Right ventricle myocardium inferior (tissue), 1 donor: ENCODE measurements at regions not wholly inside any gene's neighbourhood (a gene's known extent, or its start where the extent isn't known, plus 50 kb on each side); places are given as distances from the start of the nearest gene placed in this dataset.
A peak's percentile ranks its signal among the peaks of the same experiment; 100 is the strongest.
"Not testable (repeated sequence)": the region's sequence is repeated elsewhere in the genome, so short reads cannot be mapped to it uniquely, and the experiment has no call there.

Source experiments
- ATAC-seq: fragments of 200-7000 bp; cut with Tn5 transposase; one replicate; pipeline ENCODE4 v1.9.1; 2020; ENCODE audit warnings: mild to moderate bottlenecking, moderate library complexity
- DNase-seq: peaks from one replicate; pipeline ENCODE4 v3.0.0; 2021; ENCODE audit errors: missing footprints
- intact Hi-C: fragments of 100-400 bp; cut with DNase I; formaldehyde crosslinking; loops from one replicate; pipeline ENCODE4 v1.11.0; 2022
- donor health status: DM: no; HTN: yes; CAD: no; lungs with severe emphysema.

DNA sequence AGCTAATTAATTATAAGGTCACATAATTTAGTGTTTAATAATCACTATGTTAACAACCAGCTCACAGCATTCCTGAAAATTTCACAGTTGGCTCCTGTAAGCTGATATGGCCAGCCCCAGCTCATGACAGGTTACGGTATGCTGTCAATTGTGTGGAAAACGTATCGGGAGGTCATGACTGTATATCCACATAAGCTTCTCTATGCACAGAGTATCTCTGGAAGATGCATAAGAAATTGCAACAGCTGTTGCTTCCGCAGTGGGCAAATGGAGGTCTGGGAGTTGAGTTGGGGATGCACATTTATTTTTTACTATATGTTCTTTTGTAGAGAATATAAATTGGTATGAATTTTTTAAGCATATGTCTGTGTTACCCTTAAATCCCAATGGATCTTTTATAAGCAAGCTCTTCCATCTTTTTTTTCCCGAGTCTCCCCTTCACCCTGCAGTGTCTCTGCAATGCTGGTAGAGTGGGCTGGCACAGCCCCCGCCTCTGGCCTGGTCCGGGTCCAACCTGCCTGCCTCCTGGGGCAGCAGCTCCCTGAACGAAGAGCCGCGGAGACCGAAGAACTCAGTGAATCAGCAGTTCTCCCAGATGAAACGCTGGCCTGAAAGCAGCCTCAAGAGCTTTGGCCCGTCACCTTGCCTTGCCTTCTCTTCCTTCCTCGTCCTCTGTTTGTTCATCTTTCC is 139.9 kb upstream of the CDYL start:
- peak; percentile 45 for DNase-seq
- intact Hi-C loops, result no loop called here
- no peak for ATAC-seq

DNA sequence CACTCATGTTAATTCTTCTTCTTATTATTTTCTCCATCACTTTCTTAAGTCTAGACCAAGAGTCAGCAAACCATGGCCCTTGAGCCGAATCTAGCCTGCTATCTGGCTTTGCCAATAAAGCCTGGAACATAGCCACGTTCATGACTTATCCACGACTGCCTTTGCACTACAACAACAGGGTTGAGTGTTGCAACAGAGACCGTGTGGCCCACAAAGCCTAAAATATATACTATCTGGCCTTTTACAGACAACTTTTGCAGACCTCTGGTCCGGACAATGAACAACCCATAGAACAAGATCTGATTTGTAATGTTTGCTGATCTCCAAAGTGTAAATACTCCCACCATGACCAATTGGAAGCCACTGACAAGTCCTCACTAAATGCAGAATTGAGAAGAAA is 140.5 kb upstream of the CDYL start:
- intact Hi-C loops, result no loop called here
- DNase-seq (peak; percentile 32), ATAC-seq (no peak)

DNA sequence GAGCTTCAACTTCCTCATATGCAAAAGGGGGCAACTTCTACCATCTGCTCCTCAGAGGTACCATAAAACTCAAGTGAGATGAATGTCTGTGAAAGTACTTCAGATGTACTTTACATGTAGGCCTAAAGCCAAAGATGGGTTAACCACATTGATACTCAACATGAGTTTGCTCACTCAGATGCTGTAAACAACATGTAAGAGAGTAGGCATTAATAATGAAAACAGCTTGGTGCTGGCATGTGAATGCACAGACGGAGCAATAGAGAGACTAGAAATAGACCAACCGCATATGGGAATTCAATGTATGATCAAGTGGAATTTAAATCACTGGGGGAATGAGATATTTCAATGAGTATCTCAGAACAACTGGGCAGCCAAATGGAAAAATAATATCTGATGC is 143.8 kb upstream of the CDYL start:
- DNase-seq (no peak), ATAC-seq (no peak)
- intact Hi-C loops, result no loop called here

DNA sequence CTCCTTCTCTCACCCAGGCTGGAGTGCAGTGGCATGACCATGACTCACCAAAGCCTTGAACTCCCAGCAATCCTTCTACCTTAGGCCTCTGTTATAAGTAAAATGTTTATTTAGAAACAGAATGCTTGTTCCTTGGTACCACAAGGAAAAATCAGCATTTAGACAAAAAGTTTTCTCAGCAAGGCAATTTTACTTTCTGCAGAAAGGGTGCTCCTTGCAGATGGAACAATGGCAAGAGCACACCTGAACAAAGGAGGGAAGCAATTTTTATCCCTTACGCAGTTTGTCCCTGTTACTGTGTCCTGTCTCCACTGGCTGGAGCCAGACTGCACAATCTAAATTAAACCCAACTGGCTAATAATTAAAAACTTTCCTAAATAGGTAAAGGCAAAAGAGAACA is 146.4 kb upstream of the CDYL start:
- DNase-seq, ATAC-seq, intact Hi-C loops: not testable (repeated sequence)

DNA sequence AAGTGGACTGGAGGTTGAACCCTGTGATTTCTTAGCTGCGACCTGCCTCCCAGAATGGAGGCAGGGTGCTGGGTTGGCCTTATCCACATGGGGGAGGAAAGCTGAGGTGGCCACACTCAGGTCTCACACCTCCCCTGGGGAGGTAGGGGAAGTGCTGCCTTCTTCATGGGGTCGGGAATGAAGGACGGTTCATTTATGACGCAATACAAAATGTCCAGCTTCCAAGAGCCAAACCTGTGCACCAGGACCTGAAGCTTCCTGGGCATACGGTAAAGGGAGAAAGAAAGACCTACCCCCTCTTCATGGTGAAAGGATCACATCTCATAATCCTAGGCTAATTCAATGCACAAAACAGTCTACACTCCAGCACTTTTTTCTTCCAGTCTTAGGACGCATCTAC is 150.6 kb upstream of the CDYL start:
- no peak for ATAC-seq
- intact Hi-C loops, result no loop called here

DNA sequence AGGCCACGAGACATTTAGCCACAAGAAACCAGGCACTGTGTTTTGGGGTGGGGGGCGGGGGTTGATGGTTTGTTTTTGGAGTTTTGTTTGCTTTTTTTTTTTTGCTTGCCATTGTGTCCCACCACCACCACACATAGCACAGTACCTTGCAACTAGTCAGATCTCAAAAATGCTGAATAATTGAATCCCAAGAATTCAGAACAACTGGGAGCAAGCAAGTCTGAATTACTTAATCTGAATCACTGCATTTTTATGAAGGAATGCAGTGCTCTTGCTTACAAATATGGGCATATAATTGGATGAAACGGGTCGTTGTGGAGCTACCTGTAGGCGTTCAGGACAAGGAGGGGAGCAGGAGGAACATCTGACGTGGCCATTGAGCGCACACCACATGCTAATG is 151.5 kb upstream of the CDYL start:
- ATAC-seq, result no peak
- intact Hi-C loops, result no loop called here
- no peak for DNase-seq

More for the DNA sequence above, 150.6 kb upstream of the CDYL start:
- no peak for DNase-seq

DNA sequence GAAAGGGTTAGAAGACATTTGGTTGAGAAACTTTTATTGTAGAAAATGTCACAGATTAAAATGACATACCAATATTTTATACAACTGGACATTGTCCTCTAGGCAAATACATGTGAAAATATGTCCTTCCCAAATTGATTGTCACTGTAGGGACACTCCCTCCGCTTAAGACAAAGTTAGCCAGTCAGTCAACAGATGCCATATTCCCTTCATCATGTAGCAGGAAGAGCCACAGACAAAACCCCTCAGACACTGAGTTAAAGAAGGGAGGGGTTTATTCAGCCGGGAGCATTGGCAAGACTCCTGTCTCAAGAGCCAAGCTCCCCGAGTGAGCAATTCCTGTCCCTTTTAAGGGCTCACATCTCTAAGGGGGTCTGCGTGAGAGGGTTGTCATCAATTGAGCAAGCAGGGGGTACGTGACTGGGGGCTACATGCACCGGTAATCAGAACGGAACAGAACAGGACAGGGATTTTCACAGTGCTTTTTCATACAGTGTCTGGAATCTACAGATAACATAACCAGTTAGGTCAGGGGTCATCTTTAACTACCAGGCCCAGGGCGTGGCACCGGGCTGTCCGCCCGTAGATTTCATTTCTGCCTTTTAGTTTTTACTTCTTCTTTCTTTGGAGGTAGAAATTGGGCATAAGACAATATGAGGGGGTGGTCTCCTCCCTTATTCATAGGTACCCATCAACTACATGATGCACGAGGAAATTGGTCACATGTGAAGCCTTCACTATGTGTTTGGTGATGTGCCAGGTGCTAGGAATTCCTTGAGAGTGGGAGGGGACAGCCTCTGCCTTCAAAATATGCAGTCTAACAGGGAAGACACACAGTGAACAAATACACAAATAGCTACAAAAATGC is 155.7 kb upstream of the CDYL start:
- ATAC-seq (no peak), DNase-seq (no peak)
- intact Hi-C loops, result no loop called here

DNA sequence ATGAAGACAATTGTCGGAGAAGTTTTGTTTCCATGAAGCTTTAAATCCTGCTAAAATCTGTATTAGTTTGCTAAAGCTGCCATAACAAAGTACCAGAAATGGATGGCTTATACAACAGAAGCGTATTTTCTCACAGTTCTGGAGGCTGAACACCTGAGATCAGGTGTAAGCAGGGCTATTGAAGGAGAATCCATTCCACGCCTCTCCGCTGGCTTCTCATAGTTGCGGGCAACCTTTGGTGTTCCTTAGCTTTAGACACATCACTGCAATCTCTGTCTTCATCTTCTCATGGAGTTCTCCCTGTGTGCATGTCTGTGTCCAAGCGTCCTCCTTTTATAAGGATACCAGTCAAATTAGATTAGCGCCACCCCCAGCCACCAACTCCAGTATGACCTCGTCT is 159.9 kb upstream of the CDYL start:
- ATAC-seq, result no peak
- intact Hi-C loops, result loop anchor here (10.0 kb wide), 1 partner anchor 152 kb away; no protein-coding TSS in a partner anchor
- DNase-seq, result no peak

DNA sequence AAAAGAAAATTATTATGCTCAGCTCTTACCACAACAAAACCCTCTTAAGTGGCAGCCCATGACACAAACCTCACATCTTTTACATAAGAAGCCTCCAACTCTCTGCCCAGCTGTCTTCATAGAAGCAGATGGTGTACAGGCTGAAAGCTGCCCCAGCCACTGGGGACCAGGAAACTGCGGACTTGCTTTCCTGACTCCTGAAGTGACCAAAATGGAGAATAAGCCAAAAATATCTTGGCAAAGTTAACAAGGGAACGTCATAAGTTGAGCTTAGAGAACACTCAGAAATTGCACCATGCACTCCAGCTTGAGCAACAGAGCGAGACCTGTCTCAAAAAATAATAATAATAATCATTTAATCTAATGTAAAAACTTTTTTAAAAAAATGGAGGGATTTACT is 160.3 kb upstream of the CDYL start:
- ATAC-seq (peak; percentile 86), DNase-seq (no peak)
- intact Hi-C loops, result loop anchor here (10.0 kb wide), 1 partner anchor 151 kb away; no protein-coding TSS in a partner anchor

DNA sequence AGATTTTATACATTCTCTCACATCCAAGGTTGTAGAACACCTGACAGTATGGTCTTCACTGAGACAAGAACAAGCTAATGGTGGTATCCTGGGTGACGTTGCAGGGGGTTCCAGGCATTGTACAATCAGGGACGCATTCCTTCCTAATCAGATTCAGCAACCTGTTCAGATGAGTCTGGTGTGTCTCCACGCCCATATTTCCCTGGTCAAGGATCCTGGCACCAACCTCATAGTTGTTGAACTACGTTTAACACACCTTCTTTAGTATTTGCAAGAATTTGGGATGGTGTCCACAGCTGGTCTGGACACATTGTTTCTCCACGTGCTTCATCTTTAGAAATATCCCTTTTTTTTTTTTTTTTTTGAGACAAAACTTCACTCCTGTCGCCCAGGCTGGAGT is 161.0 kb upstream of the CDYL start:
- DNase-seq (no peak), ATAC-seq (no peak)
- intact Hi-C loops, result loop anchor here (10.0 kb wide), 1 partner anchor 150 kb away; no protein-coding TSS in a partner anchor

DNA sequence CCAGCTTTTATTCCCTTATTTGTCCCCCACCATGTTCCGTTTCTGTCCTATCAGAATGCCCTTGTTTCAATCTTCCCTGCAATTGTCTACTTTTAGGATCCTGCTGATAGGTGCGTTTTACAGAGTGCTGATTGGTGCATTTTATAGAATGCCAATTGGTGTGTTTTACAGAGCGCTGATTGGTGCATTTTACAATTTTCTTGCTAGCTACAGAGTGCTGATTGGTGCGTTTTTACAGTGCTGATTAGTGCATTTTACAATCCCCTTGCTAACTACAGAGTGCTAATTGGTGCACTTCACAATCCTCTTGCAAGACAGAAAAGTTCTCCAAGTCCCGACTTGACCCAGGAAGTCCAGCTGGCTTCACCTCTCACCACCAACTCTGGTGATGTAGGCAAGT is 161.6 kb upstream of the CDYL start:
- intact Hi-C loops, result loop anchor here (5.0 to 10.0 kb wide), 2 partner anchors 150 to 257 kb away; no protein-coding TSS in a partner anchor
- ATAC-seq, result no peak
- DNase-seq, result no peak

DNA sequence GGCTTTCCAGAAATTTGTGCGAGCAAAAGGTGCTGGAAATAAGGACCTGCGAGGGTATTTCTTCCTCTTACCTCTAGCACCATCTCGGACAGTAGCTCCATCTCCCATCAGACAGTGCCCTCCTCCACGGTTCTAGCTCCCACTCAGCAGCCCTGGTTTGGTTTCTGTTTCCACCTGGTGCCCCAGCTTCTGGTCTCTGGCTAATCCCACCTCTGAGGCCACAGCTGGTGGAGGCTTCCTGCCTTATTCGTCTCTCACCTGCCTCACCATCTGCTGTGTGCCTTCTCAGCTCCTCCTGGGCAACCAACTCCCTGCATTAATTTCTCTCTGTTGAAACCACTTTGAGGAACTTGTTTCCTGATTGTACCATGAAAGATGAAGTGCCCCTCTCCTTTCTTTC is 162.4 kb upstream of the CDYL start:
- DNase-seq, result no peak
- intact Hi-C loops, result loop anchor here (5.0 to 10.0 kb wide), 2 partner anchors 149 to 256 kb away; no protein-coding TSS in a partner anchor
- ATAC-seq, result no peak

DNA sequence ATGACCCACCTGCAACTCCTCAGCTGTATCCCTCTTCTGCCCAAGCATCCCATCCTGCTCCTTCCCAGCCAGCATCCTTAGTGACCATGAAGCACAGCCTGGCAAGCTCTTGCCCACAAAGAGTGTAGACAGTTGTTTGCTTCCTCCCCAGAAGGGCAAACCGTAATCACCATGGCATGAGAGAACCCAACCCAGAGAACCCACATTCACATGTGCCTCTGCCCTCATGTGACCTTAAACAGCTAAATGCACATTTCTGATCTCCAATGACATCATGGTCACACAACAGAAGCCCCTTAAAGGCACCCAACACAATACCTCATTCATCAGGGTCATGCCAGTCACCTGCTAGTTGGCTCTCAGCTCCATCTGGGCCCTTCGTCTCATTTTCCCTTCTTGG is 162.8 kb upstream of the CDYL start:
- intact Hi-C loops, result loop anchor here (5.0 to 10.0 kb wide), 2 partner anchors 149 to 256 kb away; no protein-coding TSS in a partner anchor
- no peak for DNase-seq
- ATAC-seq, result no peak

DNA sequence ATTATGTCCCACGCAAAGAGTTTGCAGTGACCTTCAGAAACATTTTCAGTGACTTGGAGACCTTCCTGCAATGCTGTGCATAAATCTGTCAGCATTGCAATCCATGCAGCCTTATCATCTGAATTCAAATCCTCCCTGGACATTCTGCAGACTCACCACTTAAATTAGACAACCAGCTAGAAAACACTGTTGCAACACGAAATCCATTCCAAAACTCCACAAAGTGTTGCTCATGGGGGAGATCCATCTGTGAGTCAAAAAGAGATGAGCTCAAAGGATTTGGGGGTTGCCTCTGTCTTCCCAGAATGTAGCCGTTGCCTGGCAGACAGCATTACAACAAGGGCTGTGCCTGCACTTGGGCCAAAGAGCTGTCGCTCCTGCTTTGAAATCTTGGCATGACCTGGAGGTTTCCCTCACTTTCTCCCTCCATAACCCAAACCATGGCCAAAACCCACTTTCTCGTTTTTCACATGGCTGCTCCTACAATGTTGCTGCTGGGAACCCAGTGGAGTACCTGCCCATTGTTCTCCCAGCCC is 163.5 kb upstream of the CDYL start:
- no peak for DNase-seq
- ATAC-seq, result peak; percentile 61
- intact Hi-C loops, result loop anchor here (5.0 to 10.0 kb wide), 2 partner anchors 148 to 255 kb away; no protein-coding TSS in a partner anchor

DNA sequence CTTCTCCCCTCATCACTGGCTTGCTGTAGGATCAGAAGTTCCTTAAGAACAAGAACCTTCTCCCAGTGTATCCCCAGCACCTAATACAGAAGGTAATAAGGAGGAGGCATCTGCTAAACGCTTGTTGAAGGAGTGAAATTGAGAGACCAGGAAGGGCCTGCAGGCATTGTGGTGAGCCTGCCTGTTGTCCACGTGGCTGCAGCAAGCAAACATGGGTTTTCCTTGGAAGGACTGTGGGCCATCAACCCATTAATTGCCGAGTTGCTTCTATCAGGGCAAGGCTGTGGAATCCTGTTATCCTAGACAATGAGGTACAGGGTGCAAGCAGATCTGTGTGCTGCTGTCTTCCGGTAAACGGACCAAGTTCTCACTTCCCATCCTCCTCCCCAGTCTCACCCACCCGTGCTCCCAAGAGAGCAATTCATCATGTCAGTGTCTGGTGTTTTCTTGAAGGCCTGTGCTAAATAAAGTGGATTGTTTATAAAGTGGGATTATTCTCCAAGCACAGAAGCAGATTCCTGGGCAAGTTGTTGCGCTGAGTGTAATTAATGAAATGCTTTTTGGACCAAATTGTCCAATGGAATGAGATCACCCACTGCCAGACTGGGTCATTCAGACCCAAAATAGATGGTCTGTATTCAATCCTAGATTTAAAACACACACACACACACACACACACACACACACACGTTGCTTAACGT is 164.6 kb upstream of the CDYL start:
- intact Hi-C loops, result loop anchor here (5.0 to 10.0 kb wide), 2 partner anchors 147 to 254 kb away; no protein-coding TSS in a partner anchor
- ATAC-seq (no peak), DNase-seq (no peak)

DNA sequence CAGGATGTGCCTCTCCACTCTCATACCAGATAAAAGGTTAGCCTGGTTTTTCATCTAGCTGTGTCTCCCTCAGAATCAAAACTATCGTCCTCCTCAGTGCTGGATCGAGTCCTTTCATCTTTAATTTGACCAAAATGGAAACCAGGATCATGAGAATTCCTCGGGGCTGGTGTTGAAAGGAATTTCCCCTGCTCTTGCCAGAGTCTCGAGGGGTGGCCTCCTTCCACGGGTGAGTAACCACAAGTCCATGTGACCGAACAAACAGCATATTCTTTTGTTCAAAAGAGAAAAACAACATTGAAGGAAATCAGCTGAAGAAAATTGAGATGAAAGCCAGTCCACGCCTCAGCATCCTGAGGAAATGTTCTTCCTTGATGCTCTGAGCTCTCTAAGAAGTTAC is 165.9 kb upstream of the CDYL start:
- ATAC-seq, result peak; percentile 73
- DNase-seq, result no peak
- intact Hi-C loops, result loop anchor here (5.0 to 10.0 kb wide), 2 partner anchors 145 to 253 kb away; no protein-coding TSS in a partner anchor

DNA sequence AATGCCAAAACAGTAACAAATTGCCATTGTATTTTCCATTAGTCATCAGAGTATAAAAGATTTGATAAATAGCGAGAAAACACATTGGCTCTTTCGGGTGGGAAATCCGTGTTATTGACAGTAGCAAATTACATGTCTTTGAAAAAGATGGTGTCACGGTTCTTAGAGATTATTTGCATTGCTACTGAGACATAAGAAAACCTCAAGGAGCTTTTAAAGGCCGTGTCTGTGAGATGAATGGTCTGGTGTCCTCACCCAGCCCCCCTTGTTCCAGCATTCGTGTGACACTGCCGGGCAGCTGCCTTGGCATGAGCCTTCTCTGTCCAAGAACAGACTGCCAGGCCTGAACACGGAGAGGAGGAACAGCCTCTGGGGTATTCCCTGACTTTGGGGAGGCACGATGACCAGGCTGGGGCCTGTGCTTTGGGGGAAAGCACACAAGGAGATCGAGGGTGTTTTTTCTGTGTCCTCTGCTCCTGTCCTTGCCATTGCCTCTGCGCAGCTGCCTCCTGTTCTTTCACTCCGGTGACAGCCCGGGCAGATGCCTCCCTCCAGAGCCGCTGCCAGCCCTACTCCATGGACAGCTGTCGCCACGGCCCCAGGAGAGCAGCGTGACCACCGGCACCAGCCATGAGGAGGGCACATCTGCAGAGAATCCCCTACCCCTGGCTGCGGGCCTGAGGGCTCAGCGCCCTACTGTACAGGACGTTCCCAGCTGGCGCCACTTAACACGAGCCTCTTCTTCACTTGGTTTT is 167.7 kb upstream of the CDYL start:
- ATAC-seq (no peak), DNase-seq (no peak)
- intact Hi-C loops, result no loop called here

DNA sequence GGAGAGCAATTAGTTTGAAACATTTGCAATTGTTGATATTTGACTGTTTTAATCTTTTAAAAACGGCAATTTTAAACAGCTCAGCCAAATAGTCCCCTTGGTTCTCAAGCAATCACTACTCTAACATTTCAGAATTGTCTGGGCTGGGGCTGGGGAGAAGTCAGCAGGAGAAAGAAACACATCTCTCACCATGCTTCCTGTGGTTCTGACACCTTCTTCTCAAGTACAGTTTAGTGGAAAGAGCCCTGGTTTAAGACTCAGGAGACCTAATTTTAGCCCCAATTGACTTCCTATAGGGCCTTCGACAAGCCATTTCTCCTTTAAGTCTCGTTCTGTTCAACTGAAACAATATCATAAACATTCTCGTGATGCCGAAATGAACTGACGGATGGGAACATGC is 168.4 kb upstream of the CDYL start:
- intact Hi-C loops, result no loop called here
- ATAC-seq, result no peak
- no peak for DNase-seq
